GM19043 (cell line): ENCODE measurements at regions not wholly inside any gene's neighbourhood (a gene's known extent, or its start where the extent isn't known, plus 50 kb on each side); places are given as distances from the start of the nearest gene placed in this dataset.

Experiments
- ATAC-seq: cut with Tn5 transposase; IDR thresholded peaks from one replicate; pipeline ENCODE4 v1.9.1; 2021; ENCODE audit warnings: low read depth; ENCODE audit not compliant: unreplicated experiment

DNA sequence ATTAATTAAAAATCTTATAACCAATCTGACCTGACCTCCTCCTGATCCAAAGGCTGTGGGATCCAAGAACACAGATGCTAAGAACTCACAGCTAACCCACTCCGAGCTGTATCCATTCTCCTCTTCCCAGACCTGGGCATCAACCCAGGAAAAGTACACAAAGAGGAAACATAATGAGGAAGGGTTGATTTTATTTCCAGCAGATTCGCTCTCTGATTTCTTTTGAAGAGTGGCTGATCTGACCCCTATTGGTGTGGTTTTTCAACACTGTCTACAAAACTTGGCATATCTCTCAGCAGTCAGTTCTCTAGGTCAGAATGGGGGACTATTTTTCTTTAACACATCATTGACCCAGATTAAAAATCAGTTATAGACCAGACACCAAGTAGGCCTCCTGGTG is 201.9 kb upstream of the UBASH3B start:
- ATAC-seq: no peak

DNA sequence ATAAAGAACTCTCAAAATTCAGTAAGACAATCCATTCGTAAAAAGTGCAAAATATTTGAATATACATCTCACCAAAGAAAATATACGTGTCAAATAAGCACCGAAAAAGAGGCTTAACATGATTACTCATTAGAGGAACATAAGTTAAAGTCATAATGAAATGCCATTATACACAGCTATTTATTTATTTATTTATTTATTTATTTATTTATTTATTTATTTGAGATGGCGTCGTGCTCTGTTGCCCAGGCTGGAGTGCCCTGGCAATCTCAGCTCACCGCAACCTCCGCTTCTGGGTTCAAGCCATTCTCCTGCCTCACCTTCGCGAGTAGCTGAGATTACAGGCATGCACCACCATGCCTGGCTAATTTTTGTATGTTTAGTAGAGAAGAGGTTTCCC is 203.6 kb upstream of the UBASH3B start:
- no peak for ATAC-seq

DNA sequence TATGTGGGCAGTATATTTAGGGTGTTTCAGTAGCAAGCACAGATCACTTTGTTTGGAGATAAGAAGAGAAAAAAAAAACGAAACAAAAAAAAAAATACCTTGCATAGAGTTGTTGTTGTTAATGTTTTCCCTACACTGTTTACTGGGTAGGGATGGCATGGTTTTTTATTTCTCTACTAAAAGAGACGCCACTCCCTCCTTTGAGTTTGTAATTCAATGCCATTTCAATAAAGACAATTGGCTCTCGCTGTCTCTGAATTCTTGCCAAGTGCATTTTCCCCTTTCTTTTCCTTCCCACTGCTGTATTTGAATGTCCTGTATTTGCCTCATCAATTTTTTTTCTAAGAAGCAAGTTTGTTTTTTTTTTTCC is 213.9 kb upstream of the UBASH3B start:
- no peak for ATAC-seq

DNA sequence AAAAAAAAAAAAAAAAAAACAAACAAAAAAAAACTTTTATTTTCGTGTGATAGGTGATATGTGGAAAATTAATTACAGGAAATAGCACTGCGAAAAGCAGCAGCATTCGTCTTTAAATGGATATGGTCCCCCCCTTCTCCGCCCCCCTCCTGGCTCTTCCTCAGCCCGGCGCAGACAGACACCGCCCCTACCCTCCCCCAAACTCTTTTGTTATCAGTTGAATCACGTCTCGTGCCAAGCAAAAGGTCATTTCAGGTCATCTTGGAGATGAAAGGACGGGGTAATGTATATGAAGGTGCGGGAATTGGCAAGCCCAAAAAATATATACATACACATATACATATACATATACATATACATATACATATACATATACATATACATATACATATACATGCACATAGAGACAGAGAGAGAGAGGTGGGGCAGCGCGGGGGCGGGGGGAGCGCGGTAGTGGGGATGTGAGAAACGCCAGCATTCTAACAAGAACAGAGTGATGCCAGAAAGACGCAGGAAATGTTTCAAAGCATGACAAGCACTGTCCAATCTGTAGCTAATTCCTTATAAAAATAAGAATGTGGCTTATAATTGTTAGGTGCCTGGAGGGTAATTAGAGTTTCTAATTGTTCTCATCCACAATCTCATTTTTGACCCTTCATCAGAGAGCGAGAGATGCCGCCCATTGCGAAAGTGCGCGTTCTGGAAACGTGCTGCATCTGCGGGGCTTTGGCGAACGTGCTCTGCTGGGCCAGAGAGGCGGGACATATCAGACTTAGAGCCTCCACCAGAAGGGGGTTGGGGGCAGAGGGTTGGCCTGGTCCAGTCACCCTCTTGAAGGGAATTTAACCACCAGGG is 214.5 kb upstream of the UBASH3B start:
- ATAC-seq: no peak

DNA sequence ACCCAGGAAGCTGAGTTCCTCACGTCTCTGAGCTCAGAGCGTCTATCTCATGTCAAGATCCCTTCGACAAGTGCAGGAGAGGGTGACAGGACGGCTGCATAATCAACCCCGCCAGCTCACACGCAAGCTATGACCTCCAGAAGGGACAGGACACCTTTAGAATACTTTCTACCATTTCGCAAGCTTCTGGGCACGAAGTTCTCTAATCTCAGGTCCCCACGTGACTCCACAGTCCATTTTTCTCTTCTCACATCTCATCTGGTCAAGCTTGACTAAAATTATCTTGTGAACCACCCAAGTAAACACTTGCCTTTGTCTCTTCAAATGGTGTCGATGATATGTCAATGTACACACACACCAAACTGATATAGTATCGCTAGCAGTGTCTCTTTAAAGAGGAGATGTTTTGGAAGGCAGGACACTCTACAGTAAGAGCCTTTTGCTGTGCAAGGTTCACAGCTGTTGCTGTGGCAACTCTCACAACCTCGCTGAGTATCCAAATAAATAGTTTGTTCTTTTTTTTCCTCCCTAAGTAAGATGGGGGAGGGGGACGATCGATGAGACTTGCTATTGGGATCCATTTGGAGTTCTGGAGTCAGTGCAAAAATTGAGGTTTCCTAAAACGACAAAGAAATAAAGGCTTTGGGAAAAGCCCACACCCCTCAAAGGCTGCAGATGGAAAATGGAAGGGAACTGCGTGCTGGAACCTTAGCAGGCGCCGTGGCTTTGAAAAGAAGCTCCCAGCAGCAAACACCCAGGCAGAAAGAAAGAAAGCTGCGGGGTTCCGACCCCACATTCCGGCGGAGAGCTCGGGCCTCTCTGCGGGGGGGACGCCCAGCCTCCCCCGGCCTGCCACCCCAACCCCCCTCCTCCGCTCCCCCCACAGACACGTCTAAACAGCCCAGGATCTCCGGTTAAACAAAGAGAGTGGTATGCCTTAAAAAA is 215.4 kb upstream of the UBASH3B start:
- no peak for ATAC-seq

DNA sequence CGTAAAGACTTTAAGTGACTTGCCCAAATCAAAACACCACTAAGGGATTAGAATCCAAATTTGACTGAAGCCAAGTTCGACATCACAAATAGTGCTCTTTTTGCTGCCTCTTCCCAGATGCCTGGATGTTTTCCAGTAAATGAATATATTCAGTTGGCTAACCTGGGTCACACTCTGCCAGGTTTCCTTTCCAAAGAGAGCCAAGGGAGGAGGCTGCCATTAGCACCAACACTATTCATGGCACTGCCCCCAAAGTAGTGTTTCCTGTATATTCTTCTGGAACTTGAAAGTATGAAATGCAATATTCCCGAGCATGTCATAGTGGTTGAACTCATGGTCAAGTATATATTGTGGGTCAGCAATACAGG is 219.3 kb upstream of the UBASH3B start:
- no peak for ATAC-seq

DNA sequence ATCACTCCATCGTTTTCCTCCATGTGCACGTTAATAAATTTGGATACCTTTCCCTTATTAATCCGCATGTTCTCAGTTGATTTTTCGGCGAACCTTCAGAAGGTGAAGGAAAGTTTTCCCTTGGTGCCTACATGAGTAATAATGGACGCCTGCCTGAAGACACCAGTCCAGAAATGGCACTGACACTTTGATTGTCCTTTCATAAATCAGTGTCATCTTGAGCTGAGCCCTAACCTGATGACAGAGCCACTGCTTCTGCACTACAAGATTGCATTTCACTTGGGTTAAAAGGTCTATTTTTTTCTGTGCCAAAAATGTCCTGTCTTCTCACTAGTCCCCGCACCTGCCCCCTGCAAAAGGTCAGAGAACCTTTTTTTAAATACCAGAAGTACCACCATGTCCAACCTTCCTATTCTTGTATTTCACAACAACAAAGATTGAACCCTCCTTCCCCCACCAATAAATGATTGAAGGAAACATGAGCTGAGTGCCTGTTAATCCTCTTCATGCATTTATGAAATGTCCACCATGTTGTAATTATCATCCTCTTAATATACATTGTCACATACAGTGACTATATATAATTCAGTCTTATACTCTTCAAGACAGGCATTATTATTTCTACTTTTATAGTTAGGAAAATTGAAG is 219.9 kb upstream of the UBASH3B start:
- no peak for ATAC-seq

DNA sequence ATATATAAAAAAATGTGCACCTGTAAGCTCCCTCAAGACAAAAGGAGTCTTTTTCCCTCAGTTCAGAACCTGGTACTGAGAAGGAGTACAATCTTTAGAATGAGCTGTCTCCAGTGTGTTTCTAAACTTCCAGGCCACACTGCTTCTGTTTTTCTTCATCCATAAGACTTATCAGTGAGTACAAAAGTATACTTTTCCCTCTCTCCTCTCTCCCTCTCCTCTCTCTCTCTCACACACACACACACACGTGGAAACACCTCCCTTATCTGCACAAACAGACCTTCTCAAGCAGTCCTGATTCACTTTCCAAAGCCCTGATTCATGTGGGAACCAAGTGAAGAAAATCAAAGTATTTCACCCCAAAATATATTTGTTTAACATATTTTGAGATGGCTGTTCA is 220.7 kb upstream of the UBASH3B start:
- no peak for ATAC-seq

DNA sequence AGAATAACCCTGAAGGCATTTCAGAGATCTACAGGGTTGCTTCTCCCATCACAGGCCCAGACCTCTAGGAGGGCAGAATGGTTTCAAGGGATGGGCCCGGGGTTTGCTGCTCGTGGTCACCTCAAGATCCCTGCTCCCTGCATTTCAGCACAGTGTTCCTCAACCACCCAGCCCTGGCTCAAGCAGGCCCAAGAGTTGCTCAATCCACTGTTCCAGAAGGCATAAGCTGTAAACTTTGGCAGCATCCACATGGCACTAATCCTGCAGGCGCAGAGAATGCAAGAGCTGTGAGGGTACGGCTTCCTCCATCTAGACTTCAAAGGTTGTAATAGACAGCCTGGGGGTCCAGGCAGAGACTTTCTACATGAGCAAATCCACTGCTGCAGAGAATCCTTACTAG is 225.0 kb upstream of the UBASH3B start:
- ATAC-seq: no peak

DNA sequence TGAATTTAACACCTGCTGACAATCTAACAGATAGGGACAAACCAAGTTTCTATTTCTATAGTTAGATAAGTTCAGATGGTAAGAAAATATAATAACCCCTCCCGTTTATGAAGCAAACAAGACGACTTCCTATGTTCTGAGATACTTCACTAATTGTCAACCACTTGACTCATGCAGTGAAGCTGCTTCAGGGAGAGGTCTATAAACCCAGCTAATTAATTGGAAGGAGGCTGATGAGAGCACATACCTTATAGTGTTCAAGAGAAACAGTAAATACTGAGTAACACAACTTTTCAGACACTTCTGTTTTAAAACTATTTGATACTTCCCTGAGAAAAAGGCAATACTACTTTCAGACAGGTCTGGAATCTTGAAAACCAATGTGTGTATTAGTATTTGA is 229.4 kb upstream of the UBASH3B start:
- no peak for ATAC-seq

DNA sequence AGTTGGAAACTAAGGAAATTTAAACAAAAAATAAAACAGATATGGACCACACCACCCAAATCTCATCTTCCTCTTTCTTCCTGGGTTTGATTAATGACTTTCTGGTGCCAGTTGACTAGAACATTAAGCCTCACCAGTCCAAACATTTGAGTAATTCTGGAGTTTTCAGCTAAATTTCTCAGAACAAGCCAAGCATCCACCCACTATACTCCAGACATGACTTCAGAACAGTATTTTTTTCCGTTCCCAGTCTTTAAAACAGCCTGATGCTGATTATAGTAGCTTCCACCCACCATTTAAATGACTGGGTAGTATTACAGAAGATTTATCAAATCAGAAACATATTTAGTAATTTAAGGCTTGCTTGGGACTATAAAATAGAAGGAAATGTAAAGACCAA is 230.9 kb upstream of the UBASH3B start:
- ATAC-seq: no peak

DNA sequence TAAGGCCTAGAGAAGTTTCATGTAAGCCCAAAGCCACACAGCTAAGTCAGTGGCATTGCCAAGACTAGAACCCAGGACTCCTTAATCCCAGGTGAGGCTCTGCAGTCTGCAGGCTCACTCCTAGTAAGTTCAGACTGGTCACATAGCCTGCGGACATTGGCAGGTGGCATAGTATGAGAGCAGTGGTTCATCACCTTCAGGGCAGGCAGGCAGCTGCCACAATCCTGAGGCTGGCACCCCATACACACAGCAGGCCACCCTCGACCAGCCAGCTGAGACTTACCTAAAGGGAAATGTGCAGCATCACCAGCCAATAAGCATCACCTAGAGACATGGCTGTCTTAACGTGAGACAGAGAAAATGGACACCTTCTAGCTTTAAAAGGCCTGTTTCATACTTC is 231.6 kb upstream of the UBASH3B start:
- no peak for ATAC-seq

DNA sequence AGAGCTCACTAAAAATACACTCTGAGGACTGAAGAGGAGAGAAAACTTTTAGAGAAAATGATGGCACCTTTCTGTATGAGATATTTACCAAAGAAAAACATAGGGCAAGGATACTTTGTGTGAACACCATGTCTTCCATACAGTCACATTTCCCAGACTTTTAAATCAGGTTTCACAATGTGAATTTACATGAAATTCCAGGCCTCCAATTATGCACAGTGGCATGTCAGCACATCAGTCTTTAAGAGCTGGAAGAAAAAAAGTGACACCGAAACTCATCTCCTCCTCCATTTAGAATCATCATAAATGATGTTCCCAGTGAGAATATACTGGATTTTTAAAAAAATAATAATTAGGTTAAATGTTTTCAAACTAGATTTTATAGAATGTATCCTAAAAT is 232.2 kb upstream of the UBASH3B start:
- no peak for ATAC-seq

DNA sequence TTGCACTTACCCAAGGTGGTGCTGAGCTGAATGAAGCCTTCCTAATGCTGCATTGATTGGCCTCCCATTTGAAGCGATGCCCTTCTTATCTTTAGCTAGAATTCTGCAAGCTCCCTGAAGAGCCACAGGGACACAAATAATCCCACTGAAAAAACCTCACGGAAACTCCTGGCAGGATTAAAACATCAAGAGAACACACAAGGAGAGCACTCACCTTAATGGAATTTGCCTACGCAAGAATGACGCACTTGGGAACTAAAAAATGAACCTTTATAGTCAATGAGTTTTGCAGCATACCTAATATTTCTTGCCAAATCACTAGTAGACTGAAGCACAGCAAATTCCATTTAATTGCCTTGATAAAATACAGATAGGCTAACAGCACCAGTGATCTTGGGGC is 232.8 kb upstream of the UBASH3B start:
- ATAC-seq: no peak

DNA sequence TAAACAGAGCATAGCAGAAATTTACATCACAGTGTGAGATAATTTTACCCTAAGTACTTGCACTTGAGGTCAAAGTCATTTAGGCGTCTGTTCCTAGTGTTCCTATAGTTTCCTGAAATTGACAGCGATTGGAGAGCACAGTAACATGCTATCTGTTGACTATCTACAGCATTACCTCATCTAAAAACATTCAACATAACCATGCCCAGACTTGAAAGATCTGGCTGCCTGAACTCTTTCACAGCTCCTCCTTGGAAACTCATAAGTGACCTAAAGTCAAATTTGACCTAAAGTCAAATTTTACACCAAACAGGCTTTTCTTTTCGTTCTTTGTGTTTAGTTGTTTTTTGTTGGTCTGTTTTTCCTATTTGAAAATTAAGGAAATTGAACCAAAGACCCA is 233.8 kb upstream of the UBASH3B start:
- no peak for ATAC-seq

DNA sequence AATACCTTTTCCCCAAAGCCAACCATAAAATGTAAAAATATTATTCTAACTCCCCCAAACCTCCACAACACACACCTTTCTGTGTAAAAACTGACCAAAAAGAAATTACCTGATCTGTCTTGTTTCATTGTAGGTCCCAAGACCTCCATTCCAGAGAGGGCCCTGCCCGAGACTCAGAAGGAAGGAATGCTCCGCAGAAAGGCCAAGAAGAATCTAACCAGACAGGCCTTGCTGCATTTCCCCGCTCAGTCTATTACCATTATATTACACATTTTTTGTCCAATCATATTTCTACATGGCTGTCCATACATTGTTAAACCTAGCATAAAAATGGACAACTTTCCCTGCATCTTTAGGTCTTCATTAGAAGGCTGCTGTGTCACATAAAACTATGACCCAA is 237.5 kb upstream of the UBASH3B start:
- no peak for ATAC-seq

DNA sequence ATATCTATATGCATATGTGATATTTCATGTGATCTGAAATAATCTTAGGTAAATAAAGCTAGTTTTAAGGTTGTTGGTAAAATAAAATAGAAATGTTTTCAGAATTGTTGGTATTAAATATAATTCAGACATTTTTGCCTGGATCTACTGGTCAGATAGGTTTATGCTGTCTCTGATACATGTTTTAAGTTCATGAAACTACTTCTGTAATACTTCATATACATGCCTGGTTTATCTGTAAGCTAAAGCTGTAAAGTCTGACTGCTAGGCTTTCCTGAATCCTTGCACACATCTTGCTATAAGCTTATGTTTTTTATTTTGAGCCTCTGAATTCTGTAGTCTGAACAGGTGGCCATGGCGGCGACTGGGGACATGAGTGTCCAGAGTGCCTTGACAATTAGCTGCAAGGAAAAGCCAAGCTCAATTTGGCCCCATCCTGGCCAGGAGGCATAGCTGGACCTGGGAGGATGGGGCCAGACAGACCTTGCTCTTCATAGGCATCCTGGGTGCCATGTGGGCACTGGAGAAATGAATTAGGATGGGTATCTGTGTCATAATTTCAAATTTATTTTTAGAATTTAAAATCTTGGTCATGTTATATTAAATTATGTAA is 241.0 kb upstream of the UBASH3B start:
- no peak for ATAC-seq

DNA sequence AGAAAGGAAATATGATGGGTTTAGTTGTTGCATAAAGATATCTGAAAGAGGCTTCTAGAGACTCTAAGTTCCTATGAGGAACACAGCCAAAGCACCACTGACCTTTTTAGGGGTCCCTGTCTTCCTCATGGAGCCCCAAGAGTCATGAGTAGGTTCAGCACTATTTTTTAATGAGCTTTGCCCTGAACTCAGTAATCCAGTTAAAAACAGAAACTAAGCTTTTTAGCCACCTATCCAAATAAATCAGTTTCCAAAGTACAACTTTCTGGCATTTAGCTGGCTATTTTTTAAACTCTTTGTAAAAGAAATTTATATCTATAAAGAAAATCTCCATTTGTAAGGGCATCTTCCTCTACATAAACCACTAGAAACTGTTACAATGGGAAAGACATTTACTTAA is 241.8 kb upstream of the UBASH3B start:
- ATAC-seq: no peak

DNA sequence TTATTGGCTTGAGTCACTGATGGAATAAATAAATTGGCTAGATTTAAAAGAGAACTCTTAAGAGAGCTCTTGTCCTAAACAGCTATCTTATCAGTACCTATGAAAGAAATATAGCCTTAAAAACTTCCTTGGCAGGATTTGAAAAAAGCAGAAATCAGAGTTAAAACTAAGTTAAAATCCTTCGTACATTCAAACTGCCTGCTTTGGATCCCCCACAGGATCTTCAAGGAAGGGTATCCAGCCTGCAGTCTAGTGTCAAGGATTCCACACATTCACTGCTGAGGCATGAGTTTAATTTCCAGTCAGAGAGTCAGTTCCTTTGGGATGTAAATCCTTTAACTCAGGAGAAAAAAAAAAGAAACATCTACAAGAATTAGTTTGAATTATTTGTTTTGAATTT is 242.9 kb upstream of the UBASH3B start:
- no peak for ATAC-seq

DNA sequence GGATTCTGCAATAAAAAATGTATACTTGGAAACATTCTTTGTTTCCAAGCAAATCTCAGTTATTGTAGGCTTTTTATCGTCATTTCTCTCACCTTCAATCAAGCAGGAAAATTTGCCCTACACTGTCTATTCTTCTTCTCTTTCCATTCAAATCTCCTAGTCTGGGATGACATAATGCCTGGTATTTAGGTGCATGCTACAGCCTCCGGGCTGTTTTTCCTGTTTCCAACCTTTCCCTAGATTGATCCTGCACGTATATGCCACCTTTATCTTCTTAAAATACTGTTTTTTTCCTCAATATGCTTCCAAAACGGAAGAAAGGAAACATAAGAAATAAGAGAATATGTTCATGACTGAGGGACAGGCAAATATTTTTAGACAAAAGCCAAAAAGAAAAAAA is 249.1 kb upstream of the UBASH3B start:
- no peak for ATAC-seq
